Lower leg skin (tissue), 3 donors: ENCODE measurements at regions not wholly inside any gene's neighbourhood (a gene's known extent, or its start where the extent isn't known, plus 50 kb on each side); places are given as distances from the start of the nearest gene placed in this dataset.

Source experiments
- CTCF ChIP-seq, 3 donors: fragments of 450-650 bp; IDR thresholded peaks; one replicate each; pipeline ENCODE4 v1.5.1; 2016; ENCODE audit warnings: antibody characterized with exemption in 3 of 3, mild to moderate bottlenecking in 3 of 3, moderate library complexity in 2 of 3
- POLR2A ChIP-seq, 2 donors: fragments of 450-650 bp; IDR thresholded peaks; one replicate each; pipeline ENCODE4 v1.6.1; 2016 to 2017; ENCODE audit warnings: antibody characterized with exemption in 2 of 2, mild to moderate bottlenecking in 1 of 2, moderate library complexity in 1 of 2

GRCh38 chr1:219302697-219303096 is 129.0 kb downstream of the LYPLAL1 start:
- TF ChIP-seq CTCF (IDR thresholded peaks at IDR 0.05) (no peak), POLR2A (IDR thresholded peaks at IDR 0.05) (no peak)
